ENCODE measurements at regions not wholly inside any gene's neighbourhood (a gene's known extent, or its start where the extent isn't known, plus 50 kb on each side); places are given as distances from the start of the nearest gene placed in this dataset.

DNA sequence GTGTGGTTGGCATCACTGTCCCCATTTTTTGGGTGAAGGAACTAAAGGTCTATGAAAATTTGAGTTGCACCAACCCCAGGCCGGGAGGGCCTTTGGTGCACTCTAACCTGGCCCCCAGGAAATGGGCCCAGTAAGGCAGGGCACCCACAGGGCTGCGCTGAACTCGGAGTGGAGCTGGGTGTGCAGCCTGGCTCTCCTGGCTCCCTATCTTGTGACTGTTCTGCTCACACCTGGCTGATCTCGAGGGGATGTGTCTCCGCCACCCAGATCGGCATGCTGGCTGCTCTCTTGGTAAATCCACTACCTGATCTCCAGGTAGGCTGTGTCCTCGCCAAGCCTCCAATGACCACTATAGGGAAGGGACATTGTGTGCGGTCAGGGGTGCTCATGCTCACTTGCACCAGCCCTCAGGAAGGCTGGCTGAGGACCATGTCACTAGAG, 259.8 kb downstream of the NSG2 start:
- H3K4me1 Mint-ChIP-seq (ENCODE audit: low read depth): no peaks in the 10 kb centered on the region
- no peak overlapping the region for H3K27ac Mint-ChIP-seq
- ATAC-seq (replicated peaks in 1 of 2) (no peak), DNase-seq (no peak)
- H3K36me3 Mint-ChIP-seq (ENCODE audit: insufficient read depth in 2 of 2): no peaks in the 10 kb centered on the region
- no peaks in the 10 kb centered on the region for H3K9me3 Mint-ChIP-seq
- H3K27me3 Mint-ChIP-seq (ENCODE audit: low read depth): peaks cover 15% of the 10 kb centered on the region
- no peak overlapping the region for H3K4me3 Mint-ChIP-seq

- H3K36me3 Mint-ChIP-seq (ENCODE audit: insufficient read depth in 2 of 2): no peaks in the 10 kb centered on the region
- no peak overlapping the region for H3K4me3 Mint-ChIP-seq
- no peak overlapping the region for H3K27ac Mint-ChIP-seq
- no peaks in the 10 kb centered on the region for H3K4me1 Mint-ChIP-seq (ENCODE audit: low read depth)
- no peaks in the 10 kb centered on the region for H3K9me3 Mint-ChIP-seq
- ATAC-seq (replicated peaks in 1 of 2) (no peak), DNase-seq (no peak)
- H3K27me3 Mint-ChIP-seq (ENCODE audit: low read depth): peaks cover 25% of the 10 kb centered on the region
Measured at GRCh38 chr5:174306345-174307030, 261.0 kb downstream of the NSG2 start.

- no peak for DNase-seq
- no peaks in the 10 kb centered on the region for H3K4me1 Mint-ChIP-seq (ENCODE audit: low read depth)
- no peak overlapping the region for H3K4me3 Mint-ChIP-seq
- no peaks in the 10 kb centered on the region for H3K9me3 Mint-ChIP-seq
- no peak for ATAC-seq (replicated peaks in 1 of 2)
- H3K36me3 Mint-ChIP-seq (ENCODE audit: insufficient read depth in 2 of 2): no peaks in the 10 kb centered on the region
- H3K27ac Mint-ChIP-seq: no peak overlapping the region
- peaks cover 25% of the 10 kb centered on the region for H3K27me3 Mint-ChIP-seq (ENCODE audit: low read depth)
Measured at GRCh38 chr5:174307031-174307408, 261.5 kb downstream of the NSG2 start.

DNA sequence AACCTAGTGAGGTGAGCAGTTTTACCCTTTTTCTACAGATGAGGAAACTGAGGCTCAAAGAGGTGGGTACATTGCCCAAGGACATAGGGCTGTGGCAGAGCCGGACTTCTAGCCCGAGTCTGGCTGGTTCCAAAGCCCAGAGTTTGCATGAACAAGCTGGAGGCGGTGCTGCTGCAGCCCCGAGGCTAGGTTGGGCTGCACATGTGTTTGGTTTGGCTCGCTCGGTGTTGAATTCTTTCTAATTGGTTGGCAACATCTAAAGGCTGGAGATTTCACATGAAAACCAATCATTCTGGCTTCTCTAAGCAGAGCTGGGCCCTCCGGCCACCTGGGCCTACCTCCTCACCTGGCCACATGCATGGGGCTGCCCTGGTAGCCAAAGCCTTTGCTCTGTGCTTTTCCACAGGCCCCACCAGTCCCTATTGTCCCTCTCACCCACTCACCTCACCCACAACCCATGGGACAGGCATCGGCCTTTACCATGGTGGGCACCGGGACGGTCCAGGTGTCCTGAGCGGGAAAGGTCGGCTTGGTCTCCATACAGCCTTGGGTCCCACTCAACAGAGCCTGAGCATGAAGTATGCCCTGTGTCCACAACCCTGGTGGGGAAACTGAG, 262.3 kb downstream of the NSG2 start:
- ATAC-seq (replicated peaks in 1 of 2) (no peak), DNase-seq (no peak)
- no peaks in the 10 kb centered on the region for H3K36me3 Mint-ChIP-seq (ENCODE audit: insufficient read depth in 2 of 2)
- H3K4me3 Mint-ChIP-seq: no peak overlapping the region
- no peaks in the 10 kb centered on the region for H3K9me3 Mint-ChIP-seq
- H3K27ac Mint-ChIP-seq: no peak overlapping the region
- H3K4me1 Mint-ChIP-seq (ENCODE audit: low read depth): no peaks in the 10 kb centered on the region
- peaks cover 29% of the 10 kb centered on the region for H3K27me3 Mint-ChIP-seq (ENCODE audit: low read depth)

- DNase-seq (no peak), ATAC-seq (replicated peaks in 1 of 2) (no peak)
- H3K36me3 Mint-ChIP-seq (ENCODE audit: insufficient read depth in 2 of 2): no peaks in the 10 kb centered on the region
- H3K4me3 Mint-ChIP-seq: no peak overlapping the region
- H3K27me3 Mint-ChIP-seq (ENCODE audit: low read depth): peaks cover 30% of the 10 kb centered on the region
- H3K4me1 Mint-ChIP-seq (ENCODE audit: low read depth): no peaks in the 10 kb centered on the region
- no peaks in the 10 kb centered on the region for H3K9me3 Mint-ChIP-seq
- H3K27ac Mint-ChIP-seq: no peak overlapping the region
Measured at GRCh38 chr5:174309131-174309795, 263.8 kb downstream of the NSG2 start.

DNA sequence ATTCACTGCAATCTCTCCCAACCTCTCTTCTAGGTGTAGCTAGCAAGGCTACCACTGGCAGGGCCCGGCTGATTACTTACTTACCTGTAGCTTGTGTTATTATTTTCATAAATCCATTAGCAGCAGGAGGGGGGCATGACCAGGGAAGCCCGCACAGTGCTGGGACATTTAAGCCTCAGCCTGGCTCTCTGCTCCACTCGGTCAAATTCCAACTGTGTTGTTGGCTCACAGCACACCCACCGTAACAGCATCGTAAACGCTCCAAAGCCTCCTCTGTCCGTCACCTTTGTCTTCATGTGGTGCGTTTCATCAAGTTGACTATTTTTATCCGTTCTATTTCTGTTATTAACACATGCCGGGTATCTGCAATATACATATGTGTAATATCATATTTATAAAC, 264.7 kb downstream of the NSG2 start:
- DNase-seq: no peak
- no peak overlapping the region for H3K27ac Mint-ChIP-seq
- peaks cover 36% of the 10 kb centered on the region for H3K27me3 Mint-ChIP-seq (ENCODE audit: low read depth)
- H3K9me3 Mint-ChIP-seq: no peaks in the 10 kb centered on the region
- no peaks in the 10 kb centered on the region for H3K36me3 Mint-ChIP-seq (ENCODE audit: insufficient read depth in 2 of 2)
- ATAC-seq (replicated peaks in 1 of 2): no peak
- no peaks in the 10 kb centered on the region for H3K4me1 Mint-ChIP-seq (ENCODE audit: low read depth)
- H3K4me3 Mint-ChIP-seq: no peak overlapping the region

- Mint-ChIP-seq H3K36me3 (ENCODE audit: insufficient read depth in 2 of 2) (no peaks in the 10 kb centered on the region), H3K27ac (no peak overlapping the region), H3K4me1 (ENCODE audit: low read depth) (no peaks in the 10 kb centered on the region), H3K4me3 (peak overlapping the region; percentile 39 to 56), H3K9me3 (no peaks in the 10 kb centered on the region), H3K27me3 (ENCODE audit: low read depth) (peaks cover 32% of the 10 kb centered on the region)
- no peak for ATAC-seq (replicated peaks in 1 of 2)
- no peak for DNase-seq
Measured at GRCh38 chr5:174310706-174311105, 265.2 kb downstream of the NSG2 start.

DNA sequence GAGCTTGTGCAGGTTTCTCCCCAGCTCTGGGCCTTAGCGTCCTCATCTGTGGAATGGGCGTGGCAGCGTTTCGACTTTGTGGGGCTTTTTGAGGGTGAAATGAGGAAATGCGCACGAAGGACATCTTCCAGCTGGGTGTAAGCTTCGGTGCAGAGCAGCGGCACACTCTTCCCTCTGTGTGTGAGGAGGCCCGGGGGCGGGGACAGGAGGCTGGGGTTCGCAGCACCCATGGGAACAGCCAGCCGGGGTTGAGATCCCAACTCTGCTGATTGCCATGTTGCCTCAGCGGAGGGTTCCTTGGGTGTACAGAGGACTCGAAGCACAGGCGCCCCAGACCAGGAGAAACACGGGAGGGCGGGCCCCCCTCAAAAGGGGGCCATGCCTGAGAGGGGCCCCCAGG, 265.6 kb downstream of the NSG2 start:
- DNase-seq (no peak), ATAC-seq (replicated peaks in 1 of 2) (no peak)
- no peaks in the 10 kb centered on the region for H3K9me3 Mint-ChIP-seq
- no peak overlapping the region for H3K27ac Mint-ChIP-seq
- peaks cover 28% of the 10 kb centered on the region for H3K27me3 Mint-ChIP-seq (ENCODE audit: low read depth)
- H3K4me3 Mint-ChIP-seq: peak overlapping the region in 1 of 2 donors; percentile 56
- H3K36me3 Mint-ChIP-seq (ENCODE audit: insufficient read depth in 2 of 2): no peaks in the 10 kb centered on the region
- no peaks in the 10 kb centered on the region for H3K4me1 Mint-ChIP-seq (ENCODE audit: low read depth)

GRCh38 chr5:174311531-174312269, 266.2 kb downstream of the NSG2 start:
- H3K27me3 Mint-ChIP-seq (ENCODE audit: low read depth): peaks cover 22% of the 10 kb centered on the region
- no peaks in the 10 kb centered on the region for H3K36me3 Mint-ChIP-seq (ENCODE audit: insufficient read depth in 2 of 2)
- peak; percentile 66 to 76 for DNase-seq
- peak overlapping the region in 1 of 2 donors; percentile 20 for H3K4me3 Mint-ChIP-seq
- no peaks in the 10 kb centered on the region for H3K9me3 Mint-ChIP-seq
- no peaks in the 10 kb centered on the region for H3K4me1 Mint-ChIP-seq (ENCODE audit: low read depth)
- no peak overlapping the region for H3K27ac Mint-ChIP-seq
- ATAC-seq (replicated peaks in 1 of 2): peak; percentile 80 to 82

GRCh38 chr5:174312270-174312617, 266.7 kb downstream of the NSG2 start:
- Mint-ChIP-seq H3K27ac (no peak overlapping the region), H3K9me3 (no peaks in the 10 kb centered on the region), H3K4me3 (no peak overlapping the region), H3K36me3 (ENCODE audit: insufficient read depth in 2 of 2) (no peaks in the 10 kb centered on the region), H3K27me3 (ENCODE audit: low read depth) (peaks cover 23% of the 10 kb centered on the region), H3K4me1 (ENCODE audit: low read depth) (no peaks in the 10 kb centered on the region)
- ATAC-seq (replicated peaks in 1 of 2) (no peak), DNase-seq (no peak)

- Mint-ChIP-seq H3K9me3 (no peaks in the 10 kb centered on the region), H3K4me1 (ENCODE audit: low read depth) (no peaks in the 10 kb centered on the region)
- DNase-seq: no peak
Measured at GRCh38 chr5:174312641-174313040, 267.1 kb downstream of the NSG2 start.

DNA sequence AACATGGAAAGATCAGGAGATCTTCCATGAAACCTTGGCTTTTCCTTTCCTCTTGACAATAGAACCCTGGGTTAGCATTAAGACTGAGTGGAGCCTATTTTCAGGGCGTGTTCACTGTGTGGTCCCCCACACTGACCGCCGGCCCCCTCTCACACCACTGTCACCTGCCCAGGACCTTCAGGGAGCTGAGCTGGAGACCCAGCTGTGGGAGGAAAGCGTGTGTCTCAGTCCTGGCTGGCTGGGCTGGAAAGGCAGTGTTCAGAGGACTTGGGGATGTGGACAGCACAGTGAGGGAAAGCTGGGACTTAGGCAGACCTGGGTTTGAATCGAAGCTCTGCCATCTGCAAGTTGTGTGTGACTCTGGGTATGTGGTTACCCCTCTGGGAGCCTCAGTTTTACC, 268.1 kb downstream of the NSG2 start:
- ATAC-seq (replicated peaks in 1 of 2) (no peak), DNase-seq (no peak)
- Mint-ChIP-seq H3K9me3 (no peaks in the 10 kb centered on the region), H3K4me3 (no peak overlapping the region), H3K27ac (no peak overlapping the region), H3K4me1 (ENCODE audit: low read depth) (no peaks in the 10 kb centered on the region), H3K36me3 (ENCODE audit: insufficient read depth in 2 of 2) (no peaks in the 10 kb centered on the region), H3K27me3 (ENCODE audit: low read depth) (peaks cover 28% of the 10 kb centered on the region)

More at GRCh38 chr5:174312641-174313040, 267.1 kb downstream of the NSG2 start:
- Mint-ChIP-seq H3K27me3 (ENCODE audit: low read depth) (peaks cover 27% of the 10 kb centered on the region), H3K27ac (no peak overlapping the region), H3K36me3 (ENCODE audit: insufficient read depth in 2 of 2) (no peaks in the 10 kb centered on the region), H3K4me3 (no peak overlapping the region)
- ATAC-seq (replicated peaks in 1 of 2): no peak

DNA sequence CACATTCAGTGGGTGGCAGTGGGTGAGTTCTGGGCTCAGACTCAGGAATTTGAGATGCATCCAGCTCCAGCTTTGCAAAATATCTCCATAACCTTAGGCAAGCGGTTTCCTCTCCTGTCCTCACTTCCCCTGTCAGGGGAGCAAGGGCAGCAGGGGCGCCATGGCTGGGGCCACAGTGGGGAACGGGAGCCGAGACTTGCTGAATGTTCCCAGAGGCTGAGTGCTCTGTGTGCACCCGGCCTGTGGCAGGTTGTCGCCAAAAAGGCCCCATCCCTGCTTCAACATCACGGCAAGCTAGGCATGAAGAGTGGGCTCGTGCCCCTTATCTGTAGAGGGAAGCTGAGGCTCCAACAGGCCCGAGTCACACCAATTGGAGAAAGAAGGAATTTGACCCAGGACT, 268.8 kb downstream of the NSG2 start:
- no peak overlapping the region for H3K4me3 Mint-ChIP-seq

More for the DNA sequence above, 268.8 kb downstream of the NSG2 start:
- peaks cover 28% of the 10 kb centered on the region for H3K27me3 Mint-ChIP-seq (ENCODE audit: low read depth)
- no peak for ATAC-seq (replicated peaks in 1 of 2)
- H3K4me1 Mint-ChIP-seq (ENCODE audit: low read depth): no peaks in the 10 kb centered on the region
- no peak for DNase-seq
- no peak overlapping the region for H3K27ac Mint-ChIP-seq
- no peaks in the 10 kb centered on the region for H3K9me3 Mint-ChIP-seq
- no peaks in the 10 kb centered on the region for H3K36me3 Mint-ChIP-seq (ENCODE audit: insufficient read depth in 2 of 2)

Data from activated T-cell treated with anti-CD3 and anti-CD28 coated beads, Interleukin-2, amount 50 U/mL, for 72 hours (primary cell).